Heart right ventricle (tissue), 16 donors: ENCODE measurements at regions not wholly inside any gene's neighbourhood (a gene's known extent, or its start where the extent isn't known, plus 50 kb on each side); places are given as distances from the start of the nearest gene placed in this dataset.

Experiments
- ATAC-seq, 8 donors: fragments of 200-7000 bp; cut with Tn5 transposase; one replicate each; pipeline ENCODE4 v1.9.1; 2020; ENCODE audit warnings: mild to moderate bottlenecking in 8 of 8, moderate library complexity in 8 of 8, moderate number of reproducible peaks in 1 of 8
- DNase-seq, 2 donors: peaks; one replicate each; pipeline ENCODE4 v3.0.0-alpha.2; 2020
- H3K27ac ChIP-seq, 10 donors: fragments of 200-600 bp; sonication (generic) in 2 of 10; one replicate each; pipeline versions ENCODE4 v1.5.0 to v1.8.0; 2020 to 2022; ENCODE audit warnings: mild to moderate bottlenecking in 3 of 10
- H3K27me3 ChIP-seq, 7 donors: fragments of 200-600 bp; one replicate each; pipeline ENCODE4 v1.8.0; 2021 to 2022; ENCODE audit warnings: mild to moderate bottlenecking in 2 of 7
- H3K36me3 ChIP-seq, 9 donors: fragments of 200-600 bp; sonication (generic) in 1 of 9; one replicate each; pipeline versions ENCODE4 v1.5.0 to v1.8.0; 2020 to 2022; ENCODE audit warnings: mild to moderate bottlenecking in 2 of 9
- H3K4me1 ChIP-seq, 9 donors: fragments of 200-600 bp; sonication (generic) in 1 of 9; one replicate each; pipeline versions ENCODE4 v1.5.0 to v1.8.0; 2020 to 2022; ENCODE audit warnings: mild to moderate bottlenecking in 4 of 9
- H3K4me3 ChIP-seq, 10 donors: fragments of 200-600 bp; sonication (generic) in 2 of 10; one replicate each; pipeline versions ENCODE4 v1.5.0 to v1.8.0; 2020 to 2022; ENCODE audit warnings: mild to moderate bottlenecking in 7 of 10, moderate library complexity in 2 of 10
- H3K9me3 ChIP-seq, 11 donors: fragments of 200-600 bp in 10 of 11; sonication (generic) in 2 of 11; one replicate each; pipeline versions ENCODE4 v1.5.0 to v1.8.0; 2013 to 2022; ENCODE audit warnings: mild to moderate bottlenecking in 2 of 11, control low read depth in 1 of 11, moderate library complexity in 1 of 11
- CTCF ChIP-seq, 9 donors: fragments of 200-600 bp; sonication (generic) in 2 of 9; IDR thresholded peaks; one replicate each; pipeline versions ENCODE4 v1.5.0 to v1.8.0; 2021 to 2022; ENCODE audit warnings: antibody characterized with exemption in 9 of 9, mild to moderate bottlenecking in 5 of 9, moderate library complexity in 1 of 9
- WGBS, 2 donors: extraction: QIAGEN DNeasy Blood & Tissue Kit; methylation state at CpG; one replicate each; pipeline ENCODE4 v1.1.7; 2013; ENCODE audit warnings: inconsistent platforms in 1 of 2; 5-methylcytosine and 5-hydroxymethylcytosine counted together
- intact Hi-C, 10 donors: fragments of 100-400 bp; cut with DNase I; formaldehyde crosslinking; loops; one replicate each; pipeline versions ENCODE4 v1.11.1 to v1.14.2; 2022
- donor health status: Arrhythmogenic right ventricular cardiomyopathy.
- donor health status: ischemic (EF 13 %, LVEDD 7.1; RV severe dilation, severe dysfunction).
- donor health status: healthy with polysubstance abuse.
- donor health status: DM: no; HTN: yes; CAD: no.
- donor health status: DM: no; HTN: no; CAD: no.
- donor health status: ischemic (EF 25% LVEDD 6.9; RV normal size, moderate dysfunction).
- donor health status: ischemic (EF 25% LVEDD 5.7; RV mildly dilated, moderate dysfunction).
- donor health status: healthy.
- donor health status: DM: yes; HTN: yes; CAD: no.
- donor health status: Ischemic cardiomyopathy.
- donor health status: ischemic (EF 35%, LVEDD 5.7; RV mildly dilated, moderate dysfunction).
- donor health status: nonischemic (EF 11% LVEDD 7.7; RV severe dilation, severe dysfunction).
- donor health status: DM: yes; HTN: yes; CAD: no.
- donor health status: PGD.
- donor health status: ischemic (EF 29% LVEDD 5.4; RV normal size, mild dysfunction).
- donor health status: nonischemic (EF 23%, LVEDD 6.1; RV moderate dilation, normal function).

DNA sequence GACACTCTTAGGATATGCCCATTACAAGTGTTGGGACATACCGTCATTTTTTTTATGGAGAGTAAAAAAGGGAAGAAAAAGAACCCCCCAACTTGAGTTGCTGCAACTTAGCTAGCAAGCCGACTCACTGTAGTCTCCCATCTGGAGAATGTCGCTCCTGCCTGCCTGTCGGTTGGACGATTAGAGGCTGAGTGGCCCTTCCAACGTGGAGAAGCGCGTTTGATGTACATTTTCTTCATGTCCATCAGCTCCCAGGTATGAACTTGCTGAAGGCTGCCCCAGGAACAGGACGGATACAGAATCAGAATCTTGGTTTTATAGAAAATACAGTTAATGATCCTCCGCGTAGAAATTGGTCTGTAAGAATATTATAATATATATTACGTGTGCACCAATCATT, 189.0 kb upstream of the SOX1 start:
- H3K4me1 ChIP-seq, result no peaks in the 10 kb centered on the region
- H3K4me3 ChIP-seq, result no peak overlapping the region
- DNase-seq, result no peak
- intact Hi-C loops, result no loop called here
- peaks cover 0 to 34% (median 12%) of the 10 kb centered on the region in 7 donors for H3K27me3 ChIP-seq
- no peaks in the 10 kb centered on the region for H3K36me3 ChIP-seq
- WGBS, 2 donors, result 72 to 80% methylated on average over 12 of the region's 12 CpGs
- H3K27ac ChIP-seq, result no peak overlapping the region
- no peak for TF ChIP-seq CTCF (IDR thresholded peaks at IDR 0.05)
- no peak for ATAC-seq
- peaks cover 0 to 6% (median 0%) of the 10 kb centered on the region in 11 donors for H3K9me3 ChIP-seq

DNA sequence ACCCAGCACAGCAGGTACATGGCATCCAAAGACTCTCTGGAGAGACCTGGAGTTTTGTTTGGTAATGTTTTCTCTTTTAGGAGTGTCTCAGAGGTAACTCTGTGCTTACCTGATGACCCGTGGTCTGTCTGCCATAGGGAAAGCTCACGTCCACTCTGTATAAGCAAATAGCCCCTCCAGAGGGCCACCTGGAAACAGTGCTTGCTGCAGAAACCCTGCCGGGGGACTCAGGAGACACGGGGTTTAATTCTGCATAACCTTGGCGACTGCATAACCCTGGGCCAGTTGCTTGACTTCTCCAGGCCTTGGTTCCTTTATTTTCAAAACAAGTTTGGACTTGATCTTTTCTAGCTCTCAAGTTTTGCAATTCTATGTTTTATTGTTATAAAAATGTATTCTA, 187.2 kb upstream of the SOX1 start:
- Histone ChIP-seq H3K27ac (no peak overlapping the region), H3K4me3 (no peak overlapping the region), H3K9me3 (peaks cover 0 to 6% (median 0%) of the 10 kb centered on the region in 11 donors), H3K27me3 (peaks cover 0 to 34% (median 16%) of the 10 kb centered on the region in 7 donors), H3K4me1 (no peaks in the 10 kb centered on the region), H3K36me3 (no peaks in the 10 kb centered on the region)
- DNase-seq (no peak), ATAC-seq (no peak)
- WGBS, 2 donors, result 41 to 65% methylated on average over 5 of the region's 5 CpGs
- intact Hi-C loops, result no loop called here
- no peak for TF ChIP-seq CTCF (IDR thresholded peaks at IDR 0.05)

DNA sequence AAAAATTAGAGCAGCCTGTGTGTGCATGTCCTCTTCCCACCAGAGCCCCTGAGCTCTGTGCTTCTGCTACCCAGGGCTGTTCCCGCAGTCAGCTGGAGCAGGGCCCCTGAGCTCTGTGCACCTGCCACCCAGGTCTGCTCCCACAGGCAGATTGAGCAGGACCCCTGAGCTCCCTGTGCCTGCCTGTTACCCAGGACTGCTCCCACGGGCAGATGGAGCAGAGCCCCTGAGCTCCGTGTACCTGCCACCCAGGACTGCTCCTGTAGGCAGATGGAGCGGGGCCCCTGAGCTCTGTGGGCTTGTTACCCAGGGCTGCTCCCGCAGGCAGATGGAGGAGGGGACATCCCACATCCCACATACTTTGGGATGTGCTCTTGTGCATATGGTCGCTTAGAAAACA, 186.8 kb upstream of the SOX1 start:
- intact Hi-C loops, result no loop called here
- DNase-seq, result no peak
- Histone ChIP-seq H3K36me3 (no peaks in the 10 kb centered on the region), H3K4me3 (no peak overlapping the region), H3K9me3 (peaks cover 0 to 6% (median 0%) of the 10 kb centered on the region in 11 donors), H3K27me3 (peaks cover 0 to 34% (median 16%) of the 10 kb centered on the region in 7 donors), H3K27ac (no peak overlapping the region), H3K4me1 (no peaks in the 10 kb centered on the region)
- 55 to 62% methylated on average over 6 of the region's 6 CpGs for WGBS, 2 donors
- no peak for ATAC-seq
- no peak for TF ChIP-seq CTCF (IDR thresholded peaks at IDR 0.05)

DNA sequence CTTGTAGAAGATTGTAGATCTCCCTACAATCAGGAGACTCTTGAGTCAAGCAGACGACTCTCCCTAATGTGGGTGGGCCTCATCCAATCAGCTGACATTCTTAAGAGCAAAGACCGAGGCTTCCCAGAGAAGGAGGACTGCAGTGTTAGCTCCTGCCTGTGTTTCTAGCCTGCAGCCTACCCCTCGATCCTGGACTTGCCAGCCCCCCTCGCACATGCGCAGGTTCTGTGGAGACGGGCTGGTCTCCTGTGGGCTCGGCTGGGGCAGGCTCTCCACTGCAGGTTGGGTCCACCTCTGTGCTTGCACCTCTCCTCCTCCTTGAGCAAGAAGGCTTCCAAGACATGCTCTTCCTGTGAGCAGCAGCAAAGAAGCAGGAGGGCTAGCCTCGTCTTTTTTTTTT, 185.2 kb upstream of the SOX1 start:
- H3K4me1 ChIP-seq, result no peaks in the 10 kb centered on the region
- H3K9me3 ChIP-seq, result peaks cover 0 to 6% (median 0%) of the 10 kb centered on the region in 11 donors
- H3K27me3 ChIP-seq, result peaks cover 0 to 37% (median 8%) of the 10 kb centered on the region in 7 donors
- 86 to 87% methylated on average over 8 of the region's 8 CpGs for WGBS, 2 donors
- ATAC-seq (no peak), DNase-seq (no peak)
- no peaks in the 10 kb centered on the region for H3K36me3 ChIP-seq
- intact Hi-C loops, result no loop called here
- no peak for TF ChIP-seq CTCF (IDR thresholded peaks at IDR 0.05)
- H3K27ac ChIP-seq, result no peak overlapping the region
- no peak overlapping the region for H3K4me3 ChIP-seq
